ENCODE measurements at regions not wholly inside any gene's neighbourhood (a gene's known extent, or its start where the extent isn't known, plus 50 kb on each side); places are given as distances from the start of the nearest gene placed in this dataset.

DNA sequence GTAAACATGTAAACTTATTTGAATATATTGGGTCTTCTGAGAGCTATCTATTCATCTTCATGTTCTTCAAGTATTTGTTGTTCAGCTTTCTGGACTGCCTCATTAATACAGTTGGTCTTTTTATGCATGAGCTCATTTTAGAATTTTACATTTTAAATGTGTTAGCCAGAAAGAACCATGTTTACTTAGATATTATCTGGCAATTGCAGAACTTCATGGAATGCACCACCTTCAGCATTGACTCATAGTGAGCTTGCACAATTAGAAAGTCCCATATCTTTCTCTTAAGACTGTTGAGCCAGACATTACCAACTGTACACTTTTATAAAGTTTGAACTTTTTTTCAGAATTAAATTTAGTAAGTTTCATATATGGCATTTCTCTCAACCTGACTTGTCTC, 536.7 kb downstream of the RIT2 start:
- TF ChIP-seq POLR2AphosphoS5 (IDR thresholded peaks at IDR 0.05; ENCODE audit: borderline replicate concordance, low read depth, low read length) (no peak), EZH2 (IDR thresholded peaks at IDR 0.05) (no peak), FOXP2 (optimal IDR thresholded peaks at IDR 0.05; ENCODE audit: control extremely low read depth, extremely low read length, insufficient read depth) (no peak)

All from SK-N-MC (cell line).